Ascending aorta (tissue), 2 donors: ENCODE measurements at regions not wholly inside any gene's neighbourhood (a gene's known extent, or its start where the extent isn't known, plus 50 kb on each side); places are given as distances from the start of the nearest gene placed in this dataset.

Experiments used
- DNase-seq, 2 donors: peaks; one replicate each; pipeline ENCODE4 v3.0.0-alpha.2; 2019; ENCODE audit warnings: low spot score in 2 of 2
- H3K27ac ChIP-seq, 2 donors: fragments of 200-600 bp; sonication (generic); one replicate each; pipeline ENCODE4 v1.5.1; 2016 to 2017; ENCODE audit warnings: mild to moderate bottlenecking in 1 of 2
- H3K27me3 ChIP-seq: fragments of 200-600 bp; sonication (generic); one replicate; pipeline ENCODE4 v1.5.1; 2017
- H3K36me3 ChIP-seq, 2 donors: fragments of 200-600 bp; sonication (generic); one replicate each; pipeline ENCODE4 v1.5.1; 2016
- H3K4me1 ChIP-seq, 2 donors: fragments of 200-600 bp; sonication (generic); one replicate each; pipeline ENCODE4 v1.5.1; 2016 to 2017; ENCODE audit warnings: mild to moderate bottlenecking in 1 of 2
- H3K4me3 ChIP-seq, 2 donors: fragments of 200-600 bp; sonication (generic); one replicate each; pipeline ENCODE4 v1.5.1; 2016 to 2017; ENCODE audit warnings: mild to moderate bottlenecking in 1 of 2
- H3K9me3 ChIP-seq, 2 donors: fragments of 200-600 bp; sonication (generic); one replicate each; pipeline ENCODE4 v1.5.1; 2016
- intact Hi-C: fragments of 100-400 bp; cut with DNase I; formaldehyde crosslinking; loops from one replicate; pipeline ENCODE4 v1.15.1; 2023
- TF ChIP-seq, protein P1 (sequence below), 3 experiments: fragments of 200-600 bp in 2 of 3; fragments of 450-650 bp in 1 of 3; sonication (generic) in 2 of 3; IDR thresholded peaks; one replicate each; pipeline ENCODE4 v1.5.1; 2016 to 2019; ENCODE audit warnings: antibody characterized with exemption in 3 of 3, mild to moderate bottlenecking in 1 of 3, moderate library complexity in 1 of 3

DNA sequence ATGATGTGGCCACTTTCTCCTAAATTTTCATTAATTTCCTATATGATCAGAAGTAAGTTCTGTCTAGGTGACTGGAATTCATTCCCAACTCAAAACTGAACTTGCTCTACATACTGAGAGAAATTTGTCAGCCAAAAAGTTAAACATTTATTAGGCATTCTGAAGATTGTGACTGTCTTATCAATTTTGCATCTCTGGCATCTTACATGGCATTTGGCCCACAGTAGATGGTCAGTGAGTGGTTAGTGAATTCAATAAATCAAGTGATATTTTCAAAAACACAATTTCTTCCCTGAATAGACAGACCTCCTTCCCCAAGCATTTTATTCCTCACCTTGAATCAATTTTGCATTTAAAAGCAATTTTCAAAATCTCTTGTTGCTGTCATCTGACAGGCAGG lies 363.2 kb upstream of the NBEA start:
- no peaks in the 10 kb centered on the region for H3K36me3 ChIP-seq
- H3K27ac ChIP-seq = no peak overlapping the region
- no peaks in the 10 kb centered on the region for H3K9me3 ChIP-seq
- H3K4me1 ChIP-seq = no peaks in the 10 kb centered on the region
- intact Hi-C loops = no loop called here
- no peak for DNase-seq
- H3K27me3 ChIP-seq = no peaks in the 10 kb centered on the region
- TF ChIP-seq, protein P1, sequence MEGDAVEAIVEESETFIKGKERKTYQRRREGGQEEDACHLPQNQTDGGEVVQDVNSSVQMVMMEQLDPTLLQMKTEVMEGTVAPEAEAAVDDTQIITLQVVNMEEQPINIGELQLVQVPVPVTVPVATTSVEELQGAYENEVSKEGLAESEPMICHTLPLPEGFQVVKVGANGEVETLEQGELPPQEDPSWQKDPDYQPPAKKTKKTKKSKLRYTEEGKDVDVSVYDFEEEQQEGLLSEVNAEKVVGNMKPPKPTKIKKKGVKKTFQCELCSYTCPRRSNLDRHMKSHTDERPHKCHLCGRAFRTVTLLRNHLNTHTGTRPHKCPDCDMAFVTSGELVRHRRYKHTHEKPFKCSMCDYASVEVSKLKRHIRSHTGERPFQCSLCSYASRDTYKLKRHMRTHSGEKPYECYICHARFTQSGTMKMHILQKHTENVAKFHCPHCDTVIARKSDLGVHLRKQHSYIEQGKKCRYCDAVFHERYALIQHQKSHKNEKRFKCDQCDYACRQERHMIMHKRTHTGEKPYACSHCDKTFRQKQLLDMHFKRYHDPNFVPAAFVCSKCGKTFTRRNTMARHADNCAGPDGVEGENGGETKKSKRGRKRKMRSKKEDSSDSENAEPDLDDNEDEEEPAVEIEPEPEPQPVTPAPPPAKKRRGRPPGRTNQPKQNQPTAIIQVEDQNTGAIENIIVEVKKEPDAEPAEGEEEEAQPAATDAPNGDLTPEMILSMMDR (IDR thresholded peaks at IDR 0.05) = no peak
- no peak overlapping the region for H3K4me3 ChIP-seq

DNA sequence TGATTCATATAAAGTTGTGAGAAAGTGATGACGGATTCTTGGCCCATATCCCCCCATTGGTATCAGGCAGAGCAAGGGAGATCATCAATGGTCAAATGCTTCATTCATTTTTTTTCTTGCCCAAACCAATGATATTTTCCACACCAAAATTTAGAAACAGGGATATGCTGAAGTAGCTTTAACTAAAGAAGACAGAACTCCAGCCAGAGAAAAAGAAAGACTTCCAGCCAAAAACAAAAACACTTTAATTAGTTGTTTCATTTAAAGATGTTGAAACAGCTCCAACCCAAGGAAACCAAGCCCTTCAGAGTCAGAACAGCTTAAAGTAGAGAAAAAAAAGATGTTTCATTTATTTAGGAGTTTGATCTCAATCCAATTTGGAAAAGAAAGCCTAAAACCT lies 358.9 kb upstream of the NBEA start:
- Histone ChIP-seq H3K4me3 (no peak overlapping the region), H3K4me1 (no peaks in the 10 kb centered on the region), H3K36me3 (no peaks in the 10 kb centered on the region), H3K9me3 (no peaks in the 10 kb centered on the region), H3K27me3 (no peaks in the 10 kb centered on the region), H3K27ac (no peak overlapping the region)
- intact Hi-C loops = no loop called here
- TF ChIP-seq, protein P1 (IDR thresholded peaks at IDR 0.05) = no peak
- DNase-seq = no peak

DNA sequence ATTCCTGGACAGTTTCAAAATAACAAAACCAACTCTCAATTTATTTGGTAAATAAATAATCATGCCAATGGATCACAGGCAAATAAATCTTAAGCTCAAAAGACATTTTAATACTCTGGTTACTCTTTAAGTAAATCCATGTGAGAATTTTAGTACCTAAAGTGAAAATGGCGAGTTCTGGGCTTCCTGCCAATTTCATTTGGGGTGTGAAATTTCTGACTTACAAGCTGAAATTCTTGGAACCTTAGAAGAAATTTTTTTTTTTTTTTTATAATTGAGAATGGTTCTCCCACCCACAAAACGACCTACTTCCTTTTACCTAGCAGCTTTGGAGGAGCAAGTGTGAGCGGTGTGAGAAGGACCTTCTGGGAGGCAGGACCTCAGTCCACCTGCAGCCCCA lies 354.5 kb upstream of the NBEA start:
- H3K4me3 ChIP-seq = no peak overlapping the region
- intact Hi-C loops = no loop called here
- no peaks in the 10 kb centered on the region for H3K27me3 ChIP-seq
- no peaks in the 10 kb centered on the region for H3K9me3 ChIP-seq
- TF ChIP-seq, protein P1 (IDR thresholded peaks at IDR 0.05) = no peak
- no peaks in the 10 kb centered on the region for H3K36me3 ChIP-seq
- DNase-seq = no peak
- no peaks in the 10 kb centered on the region for H3K4me1 ChIP-seq
- no peak overlapping the region for H3K27ac ChIP-seq

DNA sequence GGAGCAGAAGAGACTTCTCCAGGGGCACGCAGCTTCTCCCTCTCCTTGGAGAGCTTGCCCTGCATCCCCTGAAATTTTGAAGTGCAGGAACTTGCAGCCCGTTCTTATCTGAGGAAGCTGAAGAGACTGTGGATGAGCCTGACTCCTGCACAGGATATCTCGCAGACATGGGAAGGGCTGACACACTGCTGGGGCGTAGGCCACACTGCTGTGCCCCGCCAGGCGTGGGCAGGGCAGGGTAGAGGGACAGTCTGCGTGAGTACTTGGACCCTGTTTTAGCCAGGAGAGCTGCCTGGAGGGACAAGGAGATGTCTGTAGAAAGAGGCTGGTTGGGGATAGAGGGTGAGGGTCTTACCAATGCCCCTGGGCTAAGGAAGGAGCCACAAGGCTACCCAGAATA lies 353.7 kb upstream of the NBEA start:
- DNase-seq = no peak
- Histone ChIP-seq H3K4me3 (no peak overlapping the region), H3K4me1 (no peaks in the 10 kb centered on the region), H3K36me3 (no peaks in the 10 kb centered on the region), H3K9me3 (no peaks in the 10 kb centered on the region), H3K27ac (no peak overlapping the region), H3K27me3 (no peaks in the 10 kb centered on the region)
- intact Hi-C loops = no loop called here
- TF ChIP-seq, protein P1 (IDR thresholded peaks at IDR 0.05) = no peak

DNA sequence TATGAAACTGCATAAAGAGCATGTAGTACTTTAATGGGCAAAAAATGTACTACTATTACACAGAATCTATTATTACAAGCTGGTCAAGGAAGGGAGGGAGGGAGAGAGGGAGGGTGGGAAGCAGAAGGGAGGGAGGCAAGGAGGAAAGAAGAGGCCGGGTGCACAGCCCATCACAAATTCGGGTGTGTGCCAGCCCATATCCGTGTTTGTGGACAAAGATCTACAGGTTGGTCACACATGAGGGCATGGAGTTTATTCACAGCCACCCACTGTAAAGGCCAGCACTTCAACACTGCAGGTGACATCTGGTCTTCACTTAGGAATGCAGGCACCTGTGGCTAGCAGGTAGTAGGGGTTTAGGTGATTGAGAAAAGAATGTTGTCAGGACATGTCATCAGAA lies 352.5 kb upstream of the NBEA start:
- intact Hi-C loops = no loop called here
- TF ChIP-seq, protein P1 (IDR thresholded peaks at IDR 0.05) = no peak
- H3K27me3 ChIP-seq = no peaks in the 10 kb centered on the region
- H3K27ac ChIP-seq = no peak overlapping the region
- no peaks in the 10 kb centered on the region for H3K36me3 ChIP-seq
- no peaks in the 10 kb centered on the region for H3K9me3 ChIP-seq
- no peak overlapping the region for H3K4me3 ChIP-seq
- H3K4me1 ChIP-seq = no peaks in the 10 kb centered on the region
- no peak for DNase-seq

DNA sequence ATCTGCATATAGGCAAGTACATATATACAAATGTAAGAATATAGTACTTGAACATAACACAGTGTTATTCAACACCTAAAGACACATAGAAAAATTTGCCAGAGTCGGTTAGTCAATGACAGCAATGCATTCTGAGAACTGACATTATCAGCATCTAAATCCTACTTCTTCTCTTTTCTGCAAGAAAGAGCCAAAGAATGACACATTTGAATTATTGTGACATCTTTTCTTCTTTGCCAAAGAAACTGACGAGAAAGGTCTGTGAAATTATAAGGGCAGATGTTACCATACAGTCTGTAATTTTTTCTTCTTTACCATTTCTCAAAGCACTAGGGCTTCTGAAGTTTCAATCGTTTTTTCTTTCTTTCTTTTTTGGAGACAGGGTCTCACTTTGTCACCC lies 350.9 kb upstream of the NBEA start:
- Histone ChIP-seq H3K9me3 (no peaks in the 10 kb centered on the region), H3K27me3 (no peaks in the 10 kb centered on the region), H3K36me3 (no peaks in the 10 kb centered on the region), H3K4me3 (no peak overlapping the region), H3K27ac (no peak overlapping the region), H3K4me1 (no peaks in the 10 kb centered on the region)
- TF ChIP-seq, protein P1 (IDR thresholded peaks at IDR 0.05) = no peak
- intact Hi-C loops = no loop called here
- DNase-seq = no peak
